RWPE2 (cell line): ENCODE measurements at regions not wholly inside any gene's neighbourhood (a gene's known extent, or its start where the extent isn't known, plus 50 kb on each side); places are given as distances from the start of the nearest gene placed in this dataset.

ENCODE experiments used
- ATAC-seq: fragments of 200-7000 bp; cut with Tn5 transposase; 3 replicates; pipeline ENCODE4 v1.9.1; 2021; ENCODE audit warnings: low read depth
- DNase-seq: peaks from one replicate; pipeline ENCODE4 v3.0.0-alpha.2; 2020; ENCODE audit warnings: low spot score
- H3K27ac ChIP-seq: fragments of 450-650 bp; 2 replicates; pipeline ENCODE4 v1.5.1; 2017; ENCODE audit warnings: mild to moderate bottlenecking; ENCODE audit not compliant: poor library complexity, severe bottlenecking
- H3K27me3 ChIP-seq: fragments of 250-450 bp; sonication (Bioruptor Pico); 2 replicates; pipeline ENCODE4 v1.5.1; 2021; ENCODE audit warnings: mild to moderate bottlenecking, moderate library complexity; ENCODE audit not compliant: insufficient read depth, poor library complexity, severe bottlenecking
- H3K36me3 ChIP-seq: fragments of 250-450 bp; sonication (Bioruptor Pico); 2 replicates; pipeline ENCODE4 v1.5.1; 2020; ENCODE audit warnings: low read depth, mild to moderate bottlenecking, moderate library complexity
- H3K4me1 ChIP-seq: fragments of 250-450 bp; sonication (Bioruptor Pico); 2 replicates; pipeline ENCODE4 v1.5.1; 2021; ENCODE audit warnings: mild to moderate bottlenecking, moderate library complexity; ENCODE audit not compliant: insufficient read depth, poor library complexity, severe bottlenecking
- H3K4me3 ChIP-seq: fragments of 250-450 bp; sonication (Bioruptor Pico); 2 replicates; pipeline ENCODE4 v1.5.1; 2021; ENCODE audit warnings: mild to moderate bottlenecking, moderate library complexity; ENCODE audit not compliant: severe bottlenecking
- H3K9me3 ChIP-seq: fragments of 250-450 bp; sonication (Bioruptor Pico); 2 replicates; pipeline ENCODE4 v1.5.1; 2021; ENCODE audit warnings: mild to moderate bottlenecking, moderate library complexity; ENCODE audit not compliant: severe bottlenecking
- CTCF ChIP-seq: fragments of 450-650 bp; IDR thresholded peaks from one replicate; pipeline ENCODE4 v1.5.1; 2017; ENCODE audit warnings: mild to moderate bottlenecking, moderate library complexity; ENCODE audit not compliant: poor library complexity, severe bottlenecking

- no peak for TF ChIP-seq CTCF
- ATAC-seq (no peak), DNase-seq (no peak)
- Histone ChIP-seq H3K27me3 (no peaks in the 10 kb centered on the region), H3K9me3 (no peaks in the 10 kb centered on the region), H3K4me1 (no peaks in the 10 kb centered on the region), H3K27ac (no peak overlapping the region), H3K36me3 (no peaks in the 10 kb centered on the region), H3K4me3 (no peak overlapping the region)
These were observed 226.5 kb upstream of the GAP43 start for GRCh38 chr3:115396801-115397200.

DNA sequence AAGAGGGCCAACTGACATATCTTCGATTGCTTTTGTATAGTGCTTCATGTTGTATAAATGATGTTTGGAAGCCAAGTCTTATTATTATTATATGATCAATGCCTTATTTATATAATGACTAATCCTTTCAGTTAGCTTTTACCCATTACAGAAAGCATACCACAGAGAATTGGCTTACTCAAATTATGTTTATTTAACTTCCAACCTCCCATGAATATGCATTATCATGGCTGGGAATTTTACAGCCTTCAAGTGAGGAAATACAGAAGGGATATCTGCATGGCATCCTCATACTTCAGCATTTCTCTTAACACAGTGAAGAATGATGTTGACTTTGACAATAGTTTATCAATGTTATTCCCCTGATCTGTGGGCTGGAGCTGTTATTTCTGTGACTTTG is 225.9 kb upstream of the GAP43 start:
- H3K4me3 ChIP-seq, result no peak overlapping the region
- no peak for TF ChIP-seq CTCF
- no peaks in the 10 kb centered on the region for H3K9me3 ChIP-seq
- ATAC-seq, result no peak
- H3K27me3 ChIP-seq, result no peaks in the 10 kb centered on the region
- no peak for DNase-seq
- H3K36me3 ChIP-seq, result no peaks in the 10 kb centered on the region
- no peaks in the 10 kb centered on the region for H3K4me1 ChIP-seq
- no peak overlapping the region for H3K27ac ChIP-seq

- no peaks in the 10 kb centered on the region for H3K27me3 ChIP-seq
- no peaks in the 10 kb centered on the region for H3K9me3 ChIP-seq
- no peak overlapping the region for H3K4me3 ChIP-seq
- no peak for ATAC-seq
- no peak for TF ChIP-seq CTCF
- H3K27ac ChIP-seq, result no peak overlapping the region
- H3K36me3 ChIP-seq, result no peaks in the 10 kb centered on the region
- no peak for DNase-seq
- H3K4me1 ChIP-seq, result no peaks in the 10 kb centered on the region
These were observed 224.8 kb upstream of the GAP43 start for GRCh38 chr3:115398506-115398905.

DNA sequence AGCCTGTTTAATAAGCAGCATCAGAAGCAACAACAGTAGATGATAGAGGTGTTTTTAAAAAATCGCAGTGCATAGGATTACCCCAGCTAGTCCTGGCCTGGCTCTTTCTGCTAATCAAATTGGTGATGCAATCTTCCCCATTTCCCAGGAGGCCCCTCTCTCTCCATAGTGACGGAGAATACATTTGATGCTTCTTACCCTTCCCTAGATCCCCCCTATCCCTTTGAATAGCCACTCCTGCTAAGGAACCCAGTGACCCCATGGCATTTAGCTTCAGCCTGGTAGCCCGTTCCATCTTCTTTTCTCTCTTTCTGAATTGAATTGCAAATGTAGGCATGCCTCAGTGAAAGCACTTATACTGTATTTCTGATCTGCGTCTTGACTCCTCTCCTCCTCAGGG is 223.6 kb upstream of the GAP43 start:
- Histone ChIP-seq H3K36me3 (no peaks in the 10 kb centered on the region), H3K27ac (no peak overlapping the region), H3K27me3 (no peaks in the 10 kb centered on the region), H3K4me3 (no peak overlapping the region), H3K4me1 (no peaks in the 10 kb centered on the region), H3K9me3 (no peaks in the 10 kb centered on the region)
- no peak for TF ChIP-seq CTCF
- ATAC-seq (no peak), DNase-seq (no peak)

DNA sequence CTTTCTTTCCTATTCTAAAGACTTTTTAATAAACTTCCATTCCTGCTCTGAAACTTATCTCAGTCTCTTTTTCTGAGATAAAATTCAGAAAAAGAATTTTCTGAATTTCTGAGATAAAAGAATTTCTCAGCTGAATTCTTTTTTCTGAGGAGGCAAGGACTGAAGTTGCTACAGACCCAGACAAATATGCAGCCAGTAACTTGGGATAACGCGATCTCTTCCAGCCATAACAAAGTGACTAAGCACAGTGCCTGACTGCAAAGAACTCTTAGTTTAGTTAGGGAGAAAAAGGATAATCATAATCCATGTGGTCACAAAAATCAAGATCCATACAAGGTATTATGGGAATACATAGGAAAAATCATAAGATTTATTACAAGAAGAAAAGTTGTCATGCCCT is 222.0 kb upstream of the GAP43 start:
- Histone ChIP-seq H3K27ac (peak overlapping the region; percentile 13), H3K36me3 (no peaks in the 10 kb centered on the region)
- no peak for TF ChIP-seq CTCF

More for the DNA sequence above, 222.0 kb upstream of the GAP43 start:
- Histone ChIP-seq H3K27me3 (no peaks in the 10 kb centered on the region), H3K4me1 (no peaks in the 10 kb centered on the region), H3K4me3 (no peak overlapping the region), H3K9me3 (no peaks in the 10 kb centered on the region)
- ATAC-seq, result no peak
- no peak for DNase-seq
